ENCODE measurements at regions not wholly inside any gene's neighbourhood (a gene's known extent, or its start where the extent isn't known, plus 50 kb on each side); places are given as distances from the start of the nearest gene placed in this dataset.

DNA sequence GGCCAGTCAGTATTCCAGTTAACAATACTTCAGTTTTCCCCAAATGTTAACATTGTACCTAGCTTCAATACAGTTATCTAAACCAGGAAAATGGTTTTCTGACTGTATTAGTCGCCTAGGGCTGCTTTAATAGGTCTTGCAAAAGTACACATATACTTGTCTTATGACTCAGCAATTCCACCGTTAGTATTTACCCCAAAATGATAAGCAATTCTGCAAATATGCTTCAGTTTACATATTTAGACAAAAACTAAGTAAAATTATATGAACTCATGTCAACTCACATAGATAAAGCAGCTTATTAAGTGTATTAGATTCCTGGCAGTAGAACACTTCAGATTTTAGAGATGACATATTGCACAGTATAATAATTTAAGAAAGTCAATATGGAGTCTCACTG, 363.3 kb downstream of the ARL4A start:
- H3K27me3 Mint-ChIP-seq, result peaks cover 4% of the 10 kb centered on the region
- H3K36me3 Mint-ChIP-seq (ENCODE audit: low read depth), result no peaks in the 10 kb centered on the region
- H3K4me1 Mint-ChIP-seq, result no peaks in the 10 kb centered on the region
- intact Hi-C loops (cut with micrococcal nuclease), result no loop called here
- no peak for DNase-seq
- H3K9me3 Mint-ChIP-seq, result no peaks in the 10 kb centered on the region
- H3K27ac Mint-ChIP-seq, result no peak overlapping the region
- no peak overlapping the region for H3K4me3 Mint-ChIP-seq

- intact Hi-C loops (cut with micrococcal nuclease), result no loop called here
- peaks cover 15% of the 10 kb centered on the region for H3K4me1 Mint-ChIP-seq
- H3K27ac Mint-ChIP-seq, result no peak overlapping the region
- H3K4me3 Mint-ChIP-seq, result no peak overlapping the region
- H3K27me3 Mint-ChIP-seq, result peaks cover 4% of the 10 kb centered on the region
- no peaks in the 10 kb centered on the region for H3K36me3 Mint-ChIP-seq (ENCODE audit: low read depth)
- no peak for DNase-seq
- H3K9me3 Mint-ChIP-seq, result peaks cover 4% of the 10 kb centered on the region
Measured at GRCh38 chr7:13055732-13056368, 368.4 kb downstream of the ARL4A start.

DNA sequence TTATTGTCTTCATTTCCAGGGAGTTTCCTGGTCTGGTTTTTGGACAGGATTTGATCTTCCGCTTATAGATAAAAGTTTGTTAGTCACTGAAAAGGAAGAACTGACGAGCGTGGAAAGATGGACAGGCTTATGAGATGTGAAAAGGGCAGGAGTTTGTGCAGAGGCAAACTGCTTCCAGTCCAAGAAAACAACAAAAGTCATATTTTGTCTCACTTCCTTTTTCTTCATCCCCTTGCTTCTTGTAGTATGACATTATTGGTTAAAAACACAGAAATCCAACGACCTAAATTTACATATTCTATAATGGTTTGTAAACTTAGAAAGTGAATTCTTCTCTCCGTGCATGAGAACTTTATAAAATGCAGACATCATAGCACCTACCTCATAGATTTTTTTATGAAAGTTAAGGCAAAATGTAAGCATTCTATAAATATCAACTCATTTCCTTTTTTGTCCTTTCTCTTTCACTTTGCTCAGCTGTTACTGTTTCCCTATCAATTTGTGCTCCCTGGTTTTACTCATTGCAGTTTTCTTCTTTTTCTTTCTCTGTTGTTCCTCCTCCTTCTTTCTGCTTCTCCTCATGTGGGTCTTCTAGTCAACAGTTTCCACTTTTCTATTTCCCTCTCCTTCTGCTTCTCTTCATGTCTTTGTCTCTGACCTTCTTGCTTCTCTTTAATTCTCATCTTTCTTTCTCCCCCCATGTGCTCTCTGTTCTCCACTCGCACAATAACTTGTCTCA, 370.2 kb downstream of the ARL4A start:
- peak overlapping the region; percentile 75 for H3K27ac Mint-ChIP-seq
- no peak for DNase-seq
- peaks cover 15% of the 10 kb centered on the region for H3K4me1 Mint-ChIP-seq
- peaks cover 4% of the 10 kb centered on the region for H3K9me3 Mint-ChIP-seq
- peaks cover 5% of the 10 kb centered on the region for H3K27me3 Mint-ChIP-seq
- peak overlapping the region; percentile 74 for H3K4me3 Mint-ChIP-seq
- H3K36me3 Mint-ChIP-seq (ENCODE audit: low read depth), result no peaks in the 10 kb centered on the region
- intact Hi-C loops (cut with micrococcal nuclease), result no loop called here

GRCh38 chr7:13060173-13060572, 372.7 kb downstream of the ARL4A start:
- Mint-ChIP-seq H3K4me1 (peaks cover 15% of the 10 kb centered on the region), H3K36me3 (ENCODE audit: low read depth) (no peaks in the 10 kb centered on the region), H3K4me3 (no peak overlapping the region), H3K9me3 (peaks cover 4% of the 10 kb centered on the region), H3K27me3 (peaks cover 3% of the 10 kb centered on the region), H3K27ac (no peak overlapping the region)
- intact Hi-C loops (cut with micrococcal nuclease), result no loop called here
- no peak for DNase-seq

GRCh38 chr7:13061115-13061514, 373.7 kb downstream of the ARL4A start:
- H3K36me3 Mint-ChIP-seq (ENCODE audit: low read depth), result no peaks in the 10 kb centered on the region
- no peak for DNase-seq
- intact Hi-C loops (cut with micrococcal nuclease), result no loop called here
- peaks cover 14% of the 10 kb centered on the region for H3K4me1 Mint-ChIP-seq
- no peak overlapping the region for H3K27ac Mint-ChIP-seq
- H3K4me3 Mint-ChIP-seq, result no peak overlapping the region
- peaks cover 5% of the 10 kb centered on the region for H3K27me3 Mint-ChIP-seq
- peaks cover 4% of the 10 kb centered on the region for H3K9me3 Mint-ChIP-seq

DNA sequence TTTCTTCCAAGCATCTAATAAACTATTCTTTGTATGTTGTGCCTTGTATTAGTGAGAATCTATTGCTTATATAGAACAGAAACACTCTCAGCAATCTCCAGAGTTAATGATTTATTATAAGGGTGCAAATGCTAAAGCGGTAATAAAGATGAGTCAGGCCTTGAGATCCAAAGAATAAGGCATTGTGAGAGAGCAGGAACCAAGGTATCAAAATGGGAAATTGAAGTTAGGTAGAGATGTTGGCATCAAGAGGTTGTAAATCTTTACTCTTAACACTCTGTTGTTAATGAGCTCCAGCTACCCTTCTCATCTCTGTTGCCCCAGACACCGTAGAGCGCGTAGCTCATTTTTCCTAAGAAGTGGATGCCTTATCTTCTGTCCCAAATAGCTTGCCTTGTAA, 375.2 kb downstream of the ARL4A start:
- no peak for DNase-seq
- peaks cover 4% of the 10 kb centered on the region for H3K9me3 Mint-ChIP-seq
- H3K36me3 Mint-ChIP-seq (ENCODE audit: low read depth), result no peaks in the 10 kb centered on the region
- H3K27me3 Mint-ChIP-seq, result peaks cover 6% of the 10 kb centered on the region
- no peak overlapping the region for H3K27ac Mint-ChIP-seq
- no peak overlapping the region for H3K4me3 Mint-ChIP-seq
- peaks cover 8% of the 10 kb centered on the region for H3K4me1 Mint-ChIP-seq
- intact Hi-C loops (cut with micrococcal nuclease), result no loop called here

DNA sequence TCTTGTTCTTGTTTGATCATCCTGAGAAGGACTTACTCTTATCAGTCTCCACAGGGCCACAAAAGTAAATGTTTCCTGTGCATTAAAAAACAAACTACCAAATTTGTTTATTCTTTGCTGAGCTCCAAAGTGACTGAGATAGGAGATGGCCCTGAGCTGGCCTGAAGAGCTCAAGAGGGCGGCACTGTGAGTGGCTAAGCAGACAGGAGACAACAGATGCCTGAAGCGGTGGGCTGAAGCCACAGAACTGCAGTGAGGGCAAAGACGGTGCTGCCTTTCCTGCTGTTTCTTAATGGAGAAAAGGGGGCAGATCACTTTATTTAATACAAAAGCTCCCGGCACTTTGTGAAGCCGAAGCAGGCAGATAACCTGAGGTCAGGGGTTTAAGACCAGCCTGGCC, 379.6 kb downstream of the ARL4A start:
- H3K4me3 Mint-ChIP-seq, result no peak overlapping the region
- H3K36me3 Mint-ChIP-seq (ENCODE audit: low read depth), result no peaks in the 10 kb centered on the region
- no peak for DNase-seq
- H3K4me1 Mint-ChIP-seq, result no peaks in the 10 kb centered on the region
- H3K9me3 Mint-ChIP-seq, result no peaks in the 10 kb centered on the region
- H3K27ac Mint-ChIP-seq, result no peak overlapping the region
- peaks cover 7% of the 10 kb centered on the region for H3K27me3 Mint-ChIP-seq
- intact Hi-C loops (cut with micrococcal nuclease), result no loop called here

GRCh38 chr7:13068032-13068431, 380.6 kb downstream of the ARL4A start:
- Mint-ChIP-seq H3K4me1 (no peaks in the 10 kb centered on the region), H3K9me3 (no peaks in the 10 kb centered on the region), H3K27me3 (peaks cover 5% of the 10 kb centered on the region), H3K4me3 (no peak overlapping the region), H3K27ac (no peak overlapping the region), H3K36me3 (ENCODE audit: low read depth) (no peaks in the 10 kb centered on the region)
- no peak for DNase-seq
- intact Hi-C loops (cut with micrococcal nuclease), result no loop called here

GRCh38 chr7:13069841-13070240, 382.4 kb downstream of the ARL4A start:
- no peak for DNase-seq
- intact Hi-C loops (cut with micrococcal nuclease), result no loop called here
- Mint-ChIP-seq H3K36me3 (ENCODE audit: low read depth) (no peaks in the 10 kb centered on the region), H3K4me3 (no peak overlapping the region), H3K27me3 (peaks cover 3% of the 10 kb centered on the region), H3K4me1 (no peaks in the 10 kb centered on the region), H3K27ac (no peak overlapping the region), H3K9me3 (no peaks in the 10 kb centered on the region)

DNA sequence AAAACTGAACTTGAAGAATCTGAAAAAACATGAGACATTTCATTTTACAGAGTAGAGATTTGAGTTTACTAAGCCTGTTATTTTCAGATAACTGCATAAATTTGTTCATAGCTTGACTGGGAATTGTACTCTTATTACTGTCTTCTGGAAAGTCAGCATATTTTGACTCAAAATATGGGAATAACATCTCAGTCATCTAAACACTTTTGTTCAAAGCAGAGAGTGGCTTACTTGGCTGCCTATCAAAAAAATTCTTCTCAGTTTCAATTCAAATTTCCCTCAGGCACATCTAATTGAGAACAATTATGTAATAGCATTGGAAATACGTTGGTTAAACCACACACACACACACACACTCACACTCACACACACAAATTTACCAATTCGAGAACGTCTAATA, 384.6 kb downstream of the ARL4A start:
- H3K9me3 Mint-ChIP-seq, result no peaks in the 10 kb centered on the region
- H3K4me3 Mint-ChIP-seq, result no peak overlapping the region
- H3K4me1 Mint-ChIP-seq, result no peaks in the 10 kb centered on the region
- H3K27ac Mint-ChIP-seq, result no peak overlapping the region
- DNase-seq, result no peak
- H3K27me3 Mint-ChIP-seq, result peaks cover 2% of the 10 kb centered on the region
- intact Hi-C loops (cut with micrococcal nuclease), result no loop called here
- no peaks in the 10 kb centered on the region for H3K36me3 Mint-ChIP-seq (ENCODE audit: low read depth)

DNA sequence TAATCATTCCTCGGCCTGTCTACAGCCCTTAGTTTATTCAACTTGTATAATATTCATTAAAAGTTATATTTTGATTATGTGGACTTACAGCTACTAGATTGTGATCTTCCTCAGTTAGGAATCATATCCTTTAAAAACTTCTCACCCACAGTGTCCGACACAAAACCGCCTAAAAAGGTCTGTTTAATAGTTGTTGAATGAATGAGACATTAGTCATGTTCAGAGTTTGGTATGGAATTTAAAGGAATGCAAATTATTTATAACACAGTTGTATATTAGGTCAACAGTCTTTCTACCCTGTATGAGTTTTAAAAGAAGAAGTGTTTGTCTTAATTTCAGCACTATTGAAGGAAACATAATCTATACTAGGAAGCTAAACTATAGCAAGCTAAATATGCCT, 390.0 kb downstream of the ARL4A start:
- no peak overlapping the region for H3K27ac Mint-ChIP-seq
- no peaks in the 10 kb centered on the region for H3K36me3 Mint-ChIP-seq (ENCODE audit: low read depth)
- no peaks in the 10 kb centered on the region for H3K4me1 Mint-ChIP-seq
- H3K9me3 Mint-ChIP-seq, result no peaks in the 10 kb centered on the region
- no peak for DNase-seq
- H3K27me3 Mint-ChIP-seq, result no peaks in the 10 kb centered on the region
- intact Hi-C loops (cut with micrococcal nuclease), result no loop called here
- H3K4me3 Mint-ChIP-seq, result no peak overlapping the region

GRCh38 chr7:13078105-13078504, 390.7 kb downstream of the ARL4A start:
- no peaks in the 10 kb centered on the region for H3K36me3 Mint-ChIP-seq (ENCODE audit: low read depth)

GRCh38 chr7:13090959-13091358, 403.5 kb downstream of the ARL4A start:
- no peaks in the 10 kb centered on the region for H3K9me3 Mint-ChIP-seq
- H3K36me3 Mint-ChIP-seq (ENCODE audit: low read depth), result no peaks in the 10 kb centered on the region
- no peaks in the 10 kb centered on the region for H3K4me1 Mint-ChIP-seq
- no peak overlapping the region for H3K27ac Mint-ChIP-seq
- intact Hi-C loops (cut with micrococcal nuclease), result no loop called here
- no peak overlapping the region for H3K4me3 Mint-ChIP-seq
- no peak for DNase-seq
- no peaks in the 10 kb centered on the region for H3K27me3 Mint-ChIP-seq

More at GRCh38 chr7:13078105-13078504, 390.7 kb downstream of the ARL4A start:
- H3K9me3 Mint-ChIP-seq, result no peaks in the 10 kb centered on the region
- DNase-seq, result no peak
- intact Hi-C loops (cut with micrococcal nuclease), result no loop called here
- H3K4me3 Mint-ChIP-seq, result no peak overlapping the region
- no peak overlapping the region for H3K27ac Mint-ChIP-seq
- H3K27me3 Mint-ChIP-seq, result no peaks in the 10 kb centered on the region
- no peaks in the 10 kb centered on the region for H3K4me1 Mint-ChIP-seq

GRCh38 chr7:13091974-13092707, 404.7 kb downstream of the ARL4A start:
- Mint-ChIP-seq H3K36me3 (ENCODE audit: low read depth) (no peaks in the 10 kb centered on the region), H3K27me3 (no peaks in the 10 kb centered on the region), H3K4me1 (no peaks in the 10 kb centered on the region), H3K9me3 (no peaks in the 10 kb centered on the region), H3K27ac (no peak overlapping the region), H3K4me3 (no peak overlapping the region)
- DNase-seq, result no peak
- intact Hi-C loops (cut with micrococcal nuclease), result no loop called here

All from activated CD4-positive, alpha-beta T cell treated with anti-CD3 and anti-CD28 coated beads, Interleukin-2, amount 10 ng/mL, durations not matched to agents 24 days and 14 days (primary cell).